Gastrocnemius medialis (tissue), 4 donors: ENCODE measurements at regions not wholly inside any gene's neighbourhood (a gene's known extent, or its start where the extent isn't known, plus 50 kb on each side); places are given as distances from the start of the nearest gene placed in this dataset.

Source experiments
- ATAC-seq, 2 donors: fragments of 150-250 bp; one replicate each; pipeline ENCODE4 v1.9.1; 2016
- DNase-seq, 2 donors: peaks; one replicate each; pipeline ENCODE4 v3.0.0-alpha.2; 2019
- H3K27ac ChIP-seq, 4 donors: fragments of 200-600 bp; sonication (generic); 1 replicate in 1 of 4; 2 replicates in 3 of 4; pipeline ENCODE4 v1.5.1; 2016 to 2018; ENCODE audit warnings: mild to moderate bottlenecking in 2 of 4, moderate library complexity in 1 of 4
- H3K27me3 ChIP-seq, 3 donors: fragments of 200-600 bp; sonication (generic) in 2 of 3; 1 replicate in 1 of 3; 2 replicates in 2 of 3; pipeline versions ENCODE4 v1.5.1 to v1.6.0; 2016 to 2019; ENCODE audit warnings: mild to moderate bottlenecking in 1 of 3, moderate library complexity in 1 of 3
- H3K36me3 ChIP-seq, 2 donors: fragments of 200-600 bp; sonication (generic) in 1 of 2; one replicate each; pipeline ENCODE4 v1.5.1; 2017 to 2018
- H3K4me1 ChIP-seq, 2 donors: fragments of 200-600 bp; sonication (generic) in 1 of 2; one replicate each; pipeline ENCODE4 v1.5.1; 2016 to 2017; ENCODE audit warnings: mild to moderate bottlenecking in 2 of 2
- H3K4me3 ChIP-seq, 4 donors: fragments of 200-600 bp; sonication (generic) in 3 of 4; 1 replicate in 1 of 4; 2 replicates in 3 of 4; pipeline ENCODE4 v1.5.1; 2016 to 2019; ENCODE audit warnings: mild to moderate bottlenecking in 2 of 4
- H3K9me3 ChIP-seq, 3 donors: fragments of 200-600 bp; sonication (generic) in 2 of 3; 1 replicate in 1 of 3; 2 replicates in 2 of 3; pipeline ENCODE4 v1.5.1; 2016 to 2019
- CTCF ChIP-seq, 5 experiments: fragments of 450-650 bp in 3 of 5; fragments of 200-600 bp in 2 of 5; sonication (generic) in 2 of 5; IDR thresholded peaks in 4 of 5; conservative IDR thresholded peaks in 1 of 5; 1 replicate in 4 of 5; 2 replicates in 1 of 5; pipeline ENCODE4 v1.5.1; 2016 to 2019; ENCODE audit warnings: antibody characterized with exemption in 5 of 5, mild to moderate bottlenecking in 3 of 5, moderate library complexity in 3 of 5
- POLR2A ChIP-seq, 2 donors: fragments of 450-650 bp; IDR thresholded peaks; one replicate each; pipeline ENCODE4 v1.6.1; 2017; ENCODE audit warnings: antibody characterized with exemption in 2 of 2, mild to moderate bottlenecking in 2 of 2, moderate library complexity in 2 of 2
- in situ Hi-C, 4 donors: fragments of 200-750 bp; cut with MboI; loops; one replicate each; pipeline versions ENCODE4 v1.15.0 to v1.8.0; 2017; ENCODE audit warnings: low sequenced_read_pairs in 4 of 4
- intact Hi-C: fragments of 100-400 bp; cut with DNase I; formaldehyde crosslinking; loops from one replicate; pipeline ENCODE4 v1.15.1; 2023; ENCODE audit warnings: low total_unique reads

GRCh38 chr11:130995266-130995665, 79.0 kb upstream of the SNX19 start:
- intact Hi-C loops = no loop called here
- in situ Hi-C loops = no loop called here
- Histone ChIP-seq H3K27me3 (no peaks in the 10 kb centered on the region), H3K4me3 (no peak overlapping the region), H3K27ac (no peak overlapping the region), H3K4me1 (no peaks in the 10 kb centered on the region), H3K36me3 (no peaks in the 10 kb centered on the region), H3K9me3 (no peaks in the 10 kb centered on the region)
- DNase-seq (no peak), ATAC-seq (no peak)
- TF ChIP-seq POLR2A (IDR thresholded peaks at IDR 0.05) (no peak), CTCF (IDR thresholded peaks at IDR 0.05 in 4 of 5, conservative IDR thresholded peaks at IDR 0.05 in 1 of 5) (no peak)

- no peaks in the 10 kb centered on the region for H3K36me3 ChIP-seq
- DNase-seq = no peak
- in situ Hi-C loops = no loop called here
- no peaks in the 10 kb centered on the region for H3K4me1 ChIP-seq
- no peak overlapping the region for H3K27ac ChIP-seq
- intact Hi-C loops = no loop called here
- H3K9me3 ChIP-seq = no peaks in the 10 kb centered on the region
- no peak overlapping the region for H3K4me3 ChIP-seq
- H3K27me3 ChIP-seq = no peaks in the 10 kb centered on the region
- TF ChIP-seq POLR2A (IDR thresholded peaks at IDR 0.05) (no peak), CTCF (IDR thresholded peaks at IDR 0.05 in 4 of 5, conservative IDR thresholded peaks at IDR 0.05 in 1 of 5) (no peak)
- no peak for ATAC-seq
Observed at GRCh38 chr11:130997278-130997677, 81.0 kb upstream of the SNX19 start.

- no peak overlapping the region for H3K4me3 ChIP-seq
- H3K27ac ChIP-seq = no peak overlapping the region
- no peaks in the 10 kb centered on the region for H3K9me3 ChIP-seq
- intact Hi-C loops (no loop called here), in situ Hi-C loops (no loop called here)
- no peaks in the 10 kb centered on the region for H3K36me3 ChIP-seq
- no peaks in the 10 kb centered on the region for H3K4me1 ChIP-seq
- DNase-seq (no peak), ATAC-seq (no peak)
- no peaks in the 10 kb centered on the region for H3K27me3 ChIP-seq
- TF ChIP-seq CTCF (IDR thresholded peaks at IDR 0.05 in 4 of 5, conservative IDR thresholded peaks at IDR 0.05 in 1 of 5) (no peak), POLR2A (IDR thresholded peaks at IDR 0.05) (no peak)
Observed at GRCh38 chr11:130999086-130999485, 82.8 kb upstream of the SNX19 start.

GRCh38 chr11:130999992-131000770, 83.9 kb upstream of the SNX19 start:
- Histone ChIP-seq H3K4me1 (no peaks in the 10 kb centered on the region), H3K36me3 (no peaks in the 10 kb centered on the region), H3K27ac (no peak overlapping the region), H3K9me3 (no peaks in the 10 kb centered on the region), H3K4me3 (no peak overlapping the region), H3K27me3 (no peaks in the 10 kb centered on the region)
- TF ChIP-seq POLR2A (IDR thresholded peaks at IDR 0.05) (no peak), CTCF (IDR thresholded peaks at IDR 0.05 in 4 of 5, conservative IDR thresholded peaks at IDR 0.05 in 1 of 5) (no peak)
- ATAC-seq = no peak
- in situ Hi-C loops = no loop called here
- intact Hi-C loops = no loop called here
- no peak for DNase-seq

GRCh38 chr11:131002145-131002544, 85.9 kb upstream of the SNX19 start:
- Histone ChIP-seq H3K4me3 (no peak overlapping the region), H3K9me3 (no peaks in the 10 kb centered on the region), H3K27ac (no peak overlapping the region), H3K36me3 (no peaks in the 10 kb centered on the region), H3K4me1 (no peaks in the 10 kb centered on the region), H3K27me3 (no peaks in the 10 kb centered on the region)
- ATAC-seq (no peak), DNase-seq (no peak)
- intact Hi-C loops = no loop called here
- in situ Hi-C loops = no loop called here
- no peak for TF ChIP-seq CTCF (IDR thresholded peaks at IDR 0.05 in 4 of 5, conservative IDR thresholded peaks at IDR 0.05 in 1 of 5)
- no peak for TF ChIP-seq POLR2A (IDR thresholded peaks at IDR 0.05)
